H1 (cell line): ENCODE measurements at regions not wholly inside any gene's neighbourhood (a gene's known extent, or its start where the extent isn't known, plus 50 kb on each side); places are given as distances from the start of the nearest gene placed in this dataset.
"Not testable (repeated sequence)": the region's sequence is repeated elsewhere in the genome, so short reads cannot be mapped to it uniquely, and the experiment has no call there.

Experiments used
- CTCF ChIA-PET: fragments of 300-600 bp; sonication (Branson Sonifier 250); formaldehyde crosslinking; loops from one replicate; lab custom pipeline; 2021; ENCODE audit not compliant: partially characterized antibody; lab: Charles Lee
- POLR2A ChIA-PET: fragments of 300-600 bp; sonication (Branson Sonifier 250); formaldehyde crosslinking; loops from one replicate; lab custom pipeline; 2021; ENCODE audit warnings: inconsistent platforms; ENCODE audit not compliant: partially characterized antibody; lab: Charles Lee
- DNase-seq, 2 experiments: peaks; one replicate each; pipeline versions ENCODE4 v3.0.0 to v3.0.0-alpha.2; 2010 to 2022; ENCODE audit warnings: low spot score in 2 of 2, low read depth in 1 of 2, mixed read lengths in 1 of 2
- FAIRE-seq: peaks from 2 replicates; lab custom pipeline; 2011; peaks lifted over from hg19 to GRCh38; lab: Jason Lieb, UNC
- H2AFZ ChIP-seq: 2 replicates; pipeline ENCODE4 v1.8.1; 2012; ENCODE audit warnings: low read length, inconsistent platforms
- H2AK5ac ChIP-seq: 2 replicates; pipeline ENCODE4 v1.6.1; 2013; ENCODE audit warnings: low read depth, low read length
- H2BK120ac ChIP-seq: replicated peaks from 2 replicates; pipeline ENCODE3; 2013; ENCODE audit warnings: low read depth, low read length, inconsistent platforms
- H2BK12ac ChIP-seq: 2 replicates; pipeline ENCODE4 v1.6.1; 2013; ENCODE audit warnings: low read depth, low read length
- H2BK15ac ChIP-seq: 2 replicates; pipeline ENCODE4 v1.6.1; 2013; ENCODE audit warnings: low read length
- H2BK20ac ChIP-seq: 2 replicates; pipeline ENCODE4 v1.6.1; 2013; ENCODE audit warnings: low read length
- H2BK5ac ChIP-seq: 2 replicates; pipeline ENCODE4 v1.6.1; 2013; ENCODE audit warnings: low read depth, low read length
- H3K14ac ChIP-seq: 2 replicates; pipeline ENCODE4 v1.6.1; 2013; ENCODE audit warnings: inconsistent platforms; ENCODE audit not compliant: insufficient read length
- H3K18ac ChIP-seq: 2 replicates; pipeline ENCODE4 v1.6.1; 2013; ENCODE audit warnings: low read length; ENCODE audit errors: extremely low read depth
- H3K23ac ChIP-seq: 2 replicates; pipeline ENCODE4 v1.6.1; 2013; ENCODE audit warnings: inconsistent platforms; ENCODE audit not compliant: insufficient read length
- H3K23me2 ChIP-seq: 2 replicates; pipeline ENCODE4 v1.6.1; 2013; ENCODE audit warnings: low read depth, low read length
- H3K27ac ChIP-seq: 2 replicates; pipeline ENCODE4 v1.6.1; 2011; ENCODE audit warnings: low read depth, low read length, inconsistent platforms
- H3K27me3 ChIP-seq, 4 experiments: replicated peaks in 1 of 4; 1 replicate in 1 of 4; 2 replicates in 3 of 4; pipeline versions ENCODE4 v1.6.1 to v1.8.1; 2011 to 2013; ENCODE audit warnings: low read length in 3 of 4, mild to moderate bottlenecking in 3 of 4, inconsistent platforms in 2 of 4, mixed read lengths in 2 of 4, moderate library complexity in 1 of 4; ENCODE audit not compliant: control insufficient read depth in 3 of 4, insufficient read depth in 3 of 4; ENCODE audit errors: extremely low read depth in 1 of 4
- H3K36me3 ChIP-seq, 4 experiments: 2 replicates each; pipeline versions ENCODE4 v1.6.1 to v1.8.1; 2011 to 2013; ENCODE audit warnings: mild to moderate bottlenecking in 4 of 4, low read length in 3 of 4, moderate library complexity in 2 of 4, control low read depth in 1 of 4, inconsistent platforms in 1 of 4; ENCODE audit not compliant: insufficient read depth in 4 of 4, control insufficient read depth in 2 of 4
- H3K4ac ChIP-seq: replicated peaks from 2 replicates; pipeline ENCODE3; 2013; ENCODE audit warnings: low read length, low read depth, mixed read lengths, inconsistent platforms; ENCODE audit not compliant: insufficient read length
- H3K4me1 ChIP-seq, 4 experiments: replicated peaks in 1 of 4; 1 replicate in 1 of 4; 2 replicates in 3 of 4; pipeline versions ENCODE4 v1.6.1 to v1.8.1; 2011 to 2013; ENCODE audit warnings: low read length in 3 of 4, inconsistent platforms in 2 of 4, mixed read lengths in 1 of 4; ENCODE audit not compliant: insufficient read depth in 4 of 4, control insufficient read depth in 3 of 4
- H3K4me2 ChIP-seq, 2 experiments: 2 replicates each; pipeline versions ENCODE4 v1.6.1 to v1.8.1; 2011 to 2013; ENCODE audit warnings: low read depth in 2 of 2, low read length in 2 of 2, control low read depth in 1 of 2, inconsistent platforms in 1 of 2, mild to moderate bottlenecking in 1 of 2; ENCODE audit not compliant: insufficient read depth in 1 of 2
- H3K4me3 ChIP-seq, 4 experiments: fragments of 200-600, 300-600 bp in 1 of 4; sonication (generic), shearing (Covaris generic), sonication (Bioruptor Twin) in 1 of 4; 2 replicates each; pipeline versions ENCODE4 v1.5.1 to v1.8.1; 2011 to 2016; ENCODE audit warnings: low read length in 4 of 4, low read depth in 3 of 4, control low read depth in 2 of 4, inconsistent platforms in 2 of 4, mild to moderate bottlenecking in 2 of 4, mixed read lengths in 1 of 4, moderate library complexity in 1 of 4; ENCODE audit not compliant: insufficient read depth in 2 of 4; ENCODE audit errors: extremely low read depth in 1 of 4
- H3K56ac ChIP-seq: replicated peaks from 2 replicates; pipeline ENCODE3; 2013; ENCODE audit warnings: low read depth, mild to moderate bottlenecking, mixed read lengths, low read length, inconsistent platforms; ENCODE audit not compliant: insufficient read length
- H3K79me1 ChIP-seq: 2 replicates; pipeline ENCODE4 v1.6.1; 2013; ENCODE audit warnings: low read depth, low read length, control low read depth
- H3K79me2 ChIP-seq, 2 experiments: 2 replicates each; pipeline versions ENCODE4 v1.6.1 to v1.8.1; 2012 to 2013; ENCODE audit warnings: low read length in 2 of 2, mild to moderate bottlenecking in 2 of 2, inconsistent platforms in 1 of 2; ENCODE audit not compliant: insufficient read depth in 2 of 2, control insufficient read depth in 1 of 2
- H3K9ac ChIP-seq, 4 experiments: replicated peaks in 1 of 4; 1 replicate in 1 of 4; 2 replicates in 3 of 4; pipeline versions ENCODE4 v1.6.1 to v1.8.1; 2011 to 2013; ENCODE audit warnings: low read depth in 3 of 4, low read length in 3 of 4, control low read depth in 2 of 4, mild to moderate bottlenecking in 2 of 4, moderate library complexity in 2 of 4, inconsistent platforms in 1 of 4; ENCODE audit errors: extremely low read depth in 1 of 4
- H3K9me3 ChIP-seq, 2 experiments: 2 replicates each; pipeline versions ENCODE4 v1.6.1 to v1.8.1; 2012 to 2013; ENCODE audit warnings: mild to moderate bottlenecking in 2 of 2, moderate library complexity in 2 of 2, control low read depth in 1 of 2, inconsistent platforms in 1 of 2, low read depth in 1 of 2, low read length in 1 of 2, mixed read lengths in 1 of 2; ENCODE audit not compliant: insufficient read depth in 2 of 2
- H4K20me1 ChIP-seq, 2 experiments: replicated peaks in 1 of 2; 2 replicates each; pipeline versions ENCODE3 to v1.8.1; 2011 to 2013; ENCODE audit warnings: inconsistent platforms in 2 of 2, low read length in 2 of 2, mild to moderate bottlenecking in 1 of 2; ENCODE audit not compliant: insufficient read depth in 2 of 2, control insufficient read depth in 1 of 2
- H4K5ac ChIP-seq: 2 replicates; pipeline ENCODE4 v1.6.1; 2013; ENCODE audit warnings: low read length, low read depth, mixed read lengths, inconsistent platforms; ENCODE audit not compliant: insufficient read length
- H4K8ac ChIP-seq: 2 replicates; pipeline ENCODE4 v1.8.0; 2013; ENCODE audit warnings: mild to moderate bottlenecking, moderate library complexity, low read length, inconsistent platforms; ENCODE audit not compliant: insufficient read depth; ENCODE audit errors: extremely low read depth
- H4K91ac ChIP-seq: replicated peaks from 2 replicates; pipeline ENCODE3; 2013; ENCODE audit warnings: low read length, mixed read lengths, inconsistent platforms; ENCODE audit not compliant: insufficient read length
- WGBS, 2 experiments: shearing (Covaris generic) in 1 of 2; methylation state at CpG; one replicate each; pipeline versions ENCODE4 v1.1.6 to v1.1.7; 2013 to 2015; ENCODE audit warnings: low lambda C conversion rate in 2 of 2, mixed read lengths in 2 of 2, inconsistent platforms in 1 of 2, low coverage in 1 of 2, missing lambda C conversion rate in 1 of 2; ENCODE audit not compliant: insufficient replicate concordance in 2 of 2, insufficient coverage in 1 of 2, insufficient read length in 1 of 2; ENCODE audit errors: extremely low coverage in 1 of 2, missing lambda C conversion rate in 1 of 2; 5-methylcytosine and 5-hydroxymethylcytosine counted together

GRCh38 chr10:26934190-26934589 is 73.4 kb upstream of the ABI1 start:
- H3K36me3 ChIP-seq, DNase-seq, H3K27ac ChIP-seq, H3K4me1 ChIP-seq, H4K8ac ChIP-seq, FAIRE-seq, H2BK12ac ChIP-seq, H3K23me2 ChIP-seq, H2BK15ac ChIP-seq, H2AFZ ChIP-seq, H3K79me2 ChIP-seq, H3K14ac ChIP-seq, H3K56ac ChIP-seq, H2AK5ac ChIP-seq, H4K91ac ChIP-seq, POLR2A ChIA-PET, H3K4ac ChIP-seq, H3K4me2 ChIP-seq, H2BK5ac ChIP-seq, H3K23ac ChIP-seq, H4K20me1 ChIP-seq, H4K5ac ChIP-seq, H3K18ac ChIP-seq, H3K79me1 ChIP-seq, H2BK20ac ChIP-seq, H2BK120ac ChIP-seq, H3K9ac ChIP-seq, H3K27me3 ChIP-seq, H3K4me3 ChIP-seq, H3K9me3 ChIP-seq, CTCF ChIA-PET: not testable (repeated sequence)
- 90% methylated on average over 11 of the region's 11 CpGs; no CpG with 5 or more reads in 1 of the 2 experiments for WGBS, 2 experiments
